ENCODE measurements at regions not wholly inside any gene's neighbourhood (a gene's known extent, or its start where the extent isn't known, plus 50 kb on each side); places are given as distances from the start of the nearest gene placed in this dataset.
A peak's percentile ranks its signal among the peaks of the same experiment; 100 is the strongest.

GRCh38 chr2:240320204-240320993 lies 115.1 kb upstream of the GPC1 start:
- DNase-seq (ENCODE audit: low spot score) = peak; percentile 84

GRCh38 chr2:240322231-240322955 lies 113.1 kb upstream of the GPC1 start:
- DNase-seq (ENCODE audit: low spot score) = no peak

GRCh38 chr2:240322991-240323390 lies 112.5 kb upstream of the GPC1 start:
- DNase-seq (ENCODE audit: low spot score) = no peak

GRCh38 chr2:240323601-240324291 lies 111.7 kb upstream of the GPC1 start:
- no peak for DNase-seq (ENCODE audit: low spot score)

GRCh38 chr2:240324312-240325015 lies 111.0 kb upstream of the GPC1 start:
- no peak for DNase-seq (ENCODE audit: low spot score)

GRCh38 chr2:240325016-240326007 lies 110.2 kb upstream of the GPC1 start:
- DNase-seq (ENCODE audit: low spot score) = no peak

GRCh38 chr2:240326246-240326645 lies 109.2 kb upstream of the GPC1 start:
- DNase-seq (ENCODE audit: low spot score) = no peak

GRCh38 chr2:240326886-240327285 lies 108.6 kb upstream of the GPC1 start:
- no peak for DNase-seq (ENCODE audit: low spot score)

GRCh38 chr2:240327566-240327965 lies 107.9 kb upstream of the GPC1 start:
- DNase-seq (ENCODE audit: low spot score) = no peak

GRCh38 chr2:240328526-240328925 lies 106.9 kb upstream of the GPC1 start:
- no peak for DNase-seq (ENCODE audit: low spot score)

GRCh38 chr2:240329116-240329665 lies 106.3 kb upstream of the GPC1 start:
- no peak for DNase-seq (ENCODE audit: low spot score)

- no peak for DNase-seq (ENCODE audit: low spot score)
These were observed 105.7 kb upstream of the GPC1 start for GRCh38 chr2:240329778-240330177.

GRCh38 chr2:240333985-240334384 lies 101.5 kb upstream of the GPC1 start:
- no peak for DNase-seq (ENCODE audit: low spot score)

- DNase-seq (ENCODE audit: low spot score) = no peak
These were observed 100.4 kb upstream of the GPC1 start for GRCh38 chr2:240335061-240335460.

GRCh38 chr2:240336820-240337427 lies 98.5 kb upstream of the GPC1 start:
- DNase-seq (ENCODE audit: low spot score) = no peak

GRCh38 chr2:240338274-240338673 lies 97.2 kb upstream of the GPC1 start:
- DNase-seq (ENCODE audit: low spot score) = no peak

GRCh38 chr2:240339411-240340360 lies 95.8 kb upstream of the GPC1 start:
- peak; percentile 21 for DNase-seq (ENCODE audit: low spot score)

- DNase-seq (ENCODE audit: low spot score) = no peak
These were observed 95.1 kb upstream of the GPC1 start for GRCh38 chr2:240340361-240340761.

- no peak for DNase-seq (ENCODE audit: low spot score)
These were observed 94.4 kb upstream of the GPC1 start for GRCh38 chr2:240341064-240341463.

Measured in COLO829 (cell line).